ENCODE measurements at regions not wholly inside any gene's neighbourhood (a gene's known extent, or its start where the extent isn't known, plus 50 kb on each side); places are given as distances from the start of the nearest gene placed in this dataset.
A peak's percentile ranks its signal among the peaks of the same experiment; 100 is the strongest.
"Not testable (repeated sequence)": the region's sequence is repeated elsewhere in the genome, so short reads cannot be mapped to it uniquely, and the experiment has no call there.

DNA sequence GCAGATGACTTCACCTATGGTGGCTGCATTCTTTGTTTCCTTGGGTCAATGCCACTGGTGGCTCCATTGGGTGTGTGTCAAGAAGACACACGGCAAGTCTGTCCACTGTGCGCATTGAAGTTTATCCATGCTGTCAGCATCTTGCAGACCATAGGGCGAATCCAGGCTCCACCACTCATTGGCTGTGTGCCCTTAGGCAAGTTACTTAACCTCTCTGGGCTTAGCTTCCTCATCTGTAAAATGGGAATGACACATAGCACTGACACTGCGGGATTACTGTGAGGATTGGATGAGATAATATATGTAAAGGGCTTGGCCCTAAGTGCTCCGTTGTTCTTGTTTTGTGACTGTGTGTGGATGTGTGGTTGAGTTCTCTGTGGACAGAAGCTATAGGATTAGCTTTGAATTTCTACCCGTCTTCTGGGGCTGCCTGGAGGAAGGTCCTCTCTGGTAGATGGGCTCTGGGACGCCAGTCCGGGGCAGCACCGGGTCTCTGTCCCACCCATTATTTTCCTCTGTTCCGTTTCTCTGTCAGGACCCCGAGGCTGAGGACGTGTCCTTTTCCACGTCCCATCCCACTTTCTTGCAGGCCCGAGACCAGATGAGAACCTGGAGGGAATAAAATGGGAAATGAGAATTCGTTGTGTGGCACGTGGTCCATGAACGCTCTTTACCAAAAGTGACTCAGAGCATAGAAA, 178.4 kb downstream of the IRF8 start:
- peak in 1 of 2 donors; percentile 52 for DNase-seq (ENCODE audit: low spot score in 2 of 2)
- intact Hi-C loops (cut with DNase I; ENCODE audit: low total_unique reads): no loop called here
- TF ChIP-seq POLR2A (IDR thresholded peaks at IDR 0.05) (no peak), CTCF (IDR thresholded peaks at IDR 0.05) (no peak)
- WGBS, 2 donors: 88 to 89% methylated on average over 17 of the region's 17 CpGs
- no peak overlapping the region for H3K4me3 ChIP-seq (ENCODE audit: low read depth, poor library complexity, severe bottlenecking)

DNA sequence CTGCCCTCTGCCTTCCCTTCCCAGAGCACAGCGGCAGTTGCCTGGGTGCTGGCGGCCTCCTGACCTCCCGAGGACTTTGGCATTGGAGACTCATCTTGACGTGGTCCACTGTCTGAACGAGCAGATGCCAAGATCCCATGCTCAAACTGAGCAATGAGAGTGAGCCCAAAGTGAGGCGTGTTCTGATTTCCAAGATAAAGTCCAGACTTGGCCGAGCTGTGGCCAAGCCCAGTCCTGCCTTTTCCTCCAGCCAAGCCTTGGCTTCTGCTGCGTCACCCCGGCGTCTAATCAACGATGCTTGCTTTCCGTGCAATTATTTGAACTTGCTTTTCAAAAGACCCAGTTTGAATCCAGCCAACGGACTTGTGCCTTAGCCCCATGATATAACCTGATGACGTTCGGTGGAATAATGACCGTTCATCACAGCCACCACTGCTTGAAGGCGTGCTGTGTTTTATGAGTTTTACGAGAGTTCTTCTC, 179.2 kb downstream of the IRF8 start:
- intact Hi-C loops (cut with DNase I; ENCODE audit: low total_unique reads): no loop called here
- H3K4me3 ChIP-seq (ENCODE audit: low read depth, poor library complexity, severe bottlenecking): no peak overlapping the region
- WGBS, 2 donors: 82 to 85% methylated on average over 18 of the region's 18 CpGs
- no peak for TF ChIP-seq POLR2A (IDR thresholded peaks at IDR 0.05)
- TF ChIP-seq CTCF (IDR thresholded peaks at IDR 0.05): no peak
- peak in 1 of 2 donors; percentile 46 for DNase-seq (ENCODE audit: low spot score in 2 of 2)

DNA sequence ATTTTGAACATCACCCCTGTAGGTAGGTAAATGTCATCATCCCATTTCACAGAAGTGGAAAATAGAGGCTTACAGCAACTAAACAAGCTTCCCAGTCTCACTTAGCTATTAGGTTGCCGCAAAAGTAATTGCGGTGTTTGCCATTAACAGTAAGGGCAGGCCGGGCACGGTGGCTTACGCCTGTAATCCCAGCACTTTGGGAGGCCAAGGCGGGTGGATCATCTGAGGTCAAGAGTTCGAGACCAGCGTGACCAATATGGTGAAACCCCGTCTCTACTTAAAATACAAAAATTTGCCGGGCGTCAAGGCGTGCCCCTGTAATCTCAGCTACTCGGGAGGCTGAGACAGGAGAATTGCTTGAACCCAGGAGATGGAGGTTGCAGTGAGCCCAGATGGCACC, 179.7 kb downstream of the IRF8 start:
- intact Hi-C loops (cut with DNase I; ENCODE audit: low total_unique reads); H3K4me3 ChIP-seq (ENCODE audit: low read depth, poor library complexity, severe bottlenecking): not testable (repeated sequence)
- DNase-seq (ENCODE audit: low spot score in 2 of 2): peak in 1 of 2 donors; percentile 20
- 95% methylated on average over 13 of the region's 13 CpGs for WGBS, 2 donors

GRCh38 chr16:86079255-86079885, 180.4 kb downstream of the IRF8 start:
- TF ChIP-seq CTCF (IDR thresholded peaks at IDR 0.05) (no peak), POLR2A (IDR thresholded peaks at IDR 0.05) (no peak)
- H3K4me3 ChIP-seq (ENCODE audit: low read depth, poor library complexity, severe bottlenecking): no peak overlapping the region
- intact Hi-C loops (cut with DNase I; ENCODE audit: low total_unique reads): no loop called here
- DNase-seq (ENCODE audit: low spot score in 2 of 2): peak in 1 of 2 donors; percentile 79
- 81% methylated on average over 15 of the region's 15 CpGs for WGBS, 2 donors

GRCh38 chr16:86080131-86080875, 181.3 kb downstream of the IRF8 start:
- TF ChIP-seq CTCF (IDR thresholded peaks at IDR 0.05) (no peak), POLR2A (IDR thresholded peaks at IDR 0.05) (no peak)
- no peak overlapping the region for H3K4me3 ChIP-seq (ENCODE audit: low read depth, poor library complexity, severe bottlenecking)
- DNase-seq (ENCODE audit: low spot score in 2 of 2): peak in 1 of 2 donors; percentile 39
- WGBS, 2 donors: 37 to 48% methylated on average over 13 of the region's 13 CpGs
- intact Hi-C loops (cut with DNase I; ENCODE audit: low total_unique reads): no loop called here

GRCh38 chr16:86080982-86081381, 182.0 kb downstream of the IRF8 start:
- WGBS, 2 donors: 89% methylated on average over 6 of the region's 6 CpGs
- no peak overlapping the region for H3K4me3 ChIP-seq (ENCODE audit: low read depth, poor library complexity, severe bottlenecking)
- DNase-seq (ENCODE audit: low spot score in 2 of 2): peak in 1 of 2 donors; percentile 18
- no peak for TF ChIP-seq CTCF (IDR thresholded peaks at IDR 0.05)
- no peak for TF ChIP-seq POLR2A (IDR thresholded peaks at IDR 0.05)
- intact Hi-C loops (cut with DNase I; ENCODE audit: low total_unique reads): no loop called here

Data from lower leg skin (tissue), 4 donors.